GDM1 (cell line): ENCODE measurements at regions not wholly inside any gene's neighbourhood (a gene's known extent, or its start where the extent isn't known, plus 50 kb on each side); places are given as distances from the start of the nearest gene placed in this dataset.
"Not testable (repeated sequence)": the region's sequence is repeated elsewhere in the genome, so short reads cannot be mapped to it uniquely, and the experiment has no call there.

Experiments
- DNase-seq: peaks from one replicate; lab custom pipeline; 2025; lab: John Stamatoyannopoulos, UW

GRCh38 chr6:48505621-48506020 is 394.6 kb upstream of the PTCHD4 start:
- DNase-seq, result no peak

GRCh38 chr6:48493432-48493831 is 382.4 kb upstream of the PTCHD4 start:
- DNase-seq, result not testable (repeated sequence)

GRCh38 chr6:48490658-48491057 is 379.7 kb upstream of the PTCHD4 start:
- DNase-seq, result no peak

DNA sequence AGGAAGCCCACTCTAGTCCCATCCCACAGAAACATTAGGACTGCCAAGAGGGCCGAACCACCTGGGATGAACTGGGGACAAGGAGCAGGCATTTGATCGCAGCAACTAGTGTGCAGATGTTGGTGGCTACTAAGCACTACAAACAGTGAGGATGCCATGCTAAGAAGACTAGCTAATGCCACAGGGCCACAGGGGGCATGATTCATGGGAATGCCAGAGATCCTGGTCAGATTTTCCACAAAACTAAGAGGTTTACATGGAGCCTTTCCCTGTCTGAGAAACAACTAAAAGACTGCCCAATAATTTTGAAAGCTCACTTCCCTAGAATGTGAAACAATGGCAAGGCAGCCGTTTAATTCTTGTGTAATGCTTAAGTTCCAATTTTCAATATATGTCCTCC is 375.9 kb upstream of the PTCHD4 start:
- DNase-seq, result no peak

DNA sequence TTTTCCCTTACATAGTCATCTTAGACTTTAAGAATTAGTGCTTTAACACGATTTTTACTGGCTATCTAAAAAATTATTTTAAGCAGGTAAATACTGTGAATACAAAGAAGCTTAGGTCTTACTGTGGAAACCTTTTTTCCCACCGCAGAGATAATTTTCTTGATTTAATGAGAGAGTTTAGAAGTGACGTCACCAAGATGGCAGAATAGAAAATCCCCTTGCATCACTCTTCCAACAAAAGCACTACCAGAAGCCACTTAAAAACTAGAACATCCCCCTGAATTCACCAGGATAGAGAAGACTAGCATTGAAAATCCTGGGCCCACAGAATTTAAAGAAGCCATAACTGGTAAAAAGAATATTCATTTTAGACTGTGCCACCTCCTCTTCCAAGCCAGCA is 375.4 kb upstream of the PTCHD4 start:
- no peak for DNase-seq

- no peak for DNase-seq
Observed at GRCh38 chr6:48476257-48476656, 365.3 kb upstream of the PTCHD4 start.

DNA sequence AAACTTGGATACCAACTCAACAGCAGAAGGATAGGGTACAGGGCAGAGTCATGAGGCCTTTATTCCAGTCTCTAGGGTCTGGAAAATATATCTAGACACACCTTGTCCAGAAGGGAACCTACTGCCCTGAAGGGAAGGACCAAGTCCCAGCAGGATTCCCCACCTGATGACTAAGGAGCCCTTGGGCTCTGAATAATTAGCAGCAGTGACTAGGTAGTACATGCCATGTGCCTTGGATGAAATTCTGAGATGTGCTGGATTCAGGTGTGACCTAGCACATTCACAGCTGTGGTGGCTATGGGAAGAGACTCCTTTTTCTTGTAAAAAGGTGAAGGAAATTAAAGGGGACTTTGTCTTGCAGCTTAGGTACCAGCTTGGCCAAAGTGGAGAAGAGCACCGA is 364.3 kb upstream of the PTCHD4 start:
- no peak for DNase-seq

GRCh38 chr6:48474830-48475229 is 363.8 kb upstream of the PTCHD4 start:
- no peak for DNase-seq

GRCh38 chr6:48474136-48474535 is 363.1 kb upstream of the PTCHD4 start:
- no peak for DNase-seq

DNA sequence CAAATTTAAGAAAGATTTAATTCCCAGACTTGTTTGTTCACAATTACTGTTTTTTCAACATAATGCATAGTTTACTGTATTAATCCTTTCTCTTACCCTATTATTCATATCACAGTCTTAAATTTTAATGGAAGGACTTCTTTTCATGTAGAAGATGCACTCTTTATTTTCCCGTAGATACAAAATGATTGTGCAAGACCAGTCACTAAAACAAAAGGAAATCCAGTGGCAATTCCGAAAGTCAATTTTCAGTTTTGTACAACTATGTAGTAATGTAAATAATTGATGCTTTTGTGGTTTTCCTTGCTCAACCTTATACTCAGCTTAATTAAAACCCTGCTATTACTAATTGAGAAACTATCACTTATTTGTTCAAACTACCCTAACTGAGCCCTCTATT is 361.5 kb upstream of the PTCHD4 start:
- DNase-seq, result no peak

DNA sequence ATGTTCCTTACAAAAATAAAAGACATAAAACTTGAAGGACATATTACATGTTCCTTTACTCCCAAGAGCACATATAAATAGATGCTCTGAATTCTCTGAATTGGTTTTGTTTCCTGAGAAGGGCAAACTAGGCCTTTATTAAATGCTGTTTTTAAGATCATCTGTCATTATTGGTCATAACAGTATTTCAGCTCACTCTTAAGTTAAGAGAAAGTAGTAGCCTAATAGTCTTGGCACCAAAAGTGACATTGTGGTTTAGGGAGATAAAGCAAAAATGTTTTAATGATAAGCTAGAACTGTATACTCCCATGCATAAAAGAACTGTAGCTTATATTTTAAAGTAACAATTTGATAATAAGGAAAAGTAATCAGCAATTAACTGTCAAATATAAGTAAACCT is 361.1 kb upstream of the PTCHD4 start:
- DNase-seq, result no peak

- no peak for DNase-seq
Observed at GRCh38 chr6:48471326-48471725, 360.3 kb upstream of the PTCHD4 start.

DNA sequence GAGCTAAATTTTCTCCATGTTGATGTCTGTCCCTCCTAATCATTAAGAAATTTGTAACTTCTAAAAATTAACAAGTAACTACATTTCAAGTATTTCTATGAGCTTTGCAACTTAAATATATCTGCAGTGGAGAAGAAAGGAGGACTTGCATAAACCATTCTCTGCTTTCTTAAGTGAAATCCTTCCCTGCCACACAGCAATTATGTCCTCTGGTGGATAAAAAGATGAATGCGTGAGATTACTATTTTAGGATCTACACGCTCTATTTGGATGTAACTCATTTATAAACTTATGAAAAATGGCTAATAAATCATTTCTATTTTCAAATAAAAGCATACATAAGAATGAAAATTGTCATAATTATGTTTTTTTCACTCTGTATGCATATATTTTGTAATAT is 338.0 kb upstream of the PTCHD4 start:
- DNase-seq, result no peak

DNA sequence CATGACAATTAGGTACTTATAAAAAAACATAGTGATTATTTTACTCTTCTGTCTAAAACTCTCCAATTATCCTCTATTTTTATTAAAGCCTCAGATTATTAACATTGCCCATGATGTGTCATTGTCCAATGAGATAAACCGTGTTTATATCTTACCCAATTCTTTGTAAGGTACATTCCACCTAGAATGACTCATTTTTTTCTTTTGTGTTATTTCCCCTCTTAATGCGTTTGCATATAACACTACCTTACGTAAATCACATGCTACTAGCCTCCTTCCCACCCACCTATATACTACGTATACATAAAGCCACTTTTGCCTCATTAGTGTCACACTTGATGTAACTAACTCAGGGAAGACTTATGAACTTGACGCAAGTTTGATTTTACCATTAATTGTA is 336.3 kb upstream of the PTCHD4 start:
- no peak for DNase-seq

DNA sequence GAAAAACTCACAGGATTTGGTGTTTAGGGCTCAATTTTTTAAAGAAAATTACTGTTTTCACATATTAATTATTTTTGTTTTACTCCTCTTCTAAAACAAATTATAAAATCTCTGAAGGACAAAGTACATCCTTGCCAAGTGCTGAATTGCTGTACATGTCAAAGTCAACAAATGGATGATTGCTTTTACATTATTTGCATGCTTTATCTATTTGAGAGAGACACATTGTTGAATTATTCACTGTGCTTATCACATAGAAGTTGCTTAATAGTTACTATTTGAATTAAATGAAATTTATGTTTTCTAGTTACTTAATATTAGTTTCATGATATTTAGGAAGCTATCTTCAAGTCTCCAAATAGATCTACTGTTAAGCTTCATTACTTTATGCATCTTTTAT is 318.6 kb upstream of the PTCHD4 start:
- no peak for DNase-seq

GRCh38 chr6:48429021-48429420 is 318.0 kb upstream of the PTCHD4 start:
- no peak for DNase-seq

DNA sequence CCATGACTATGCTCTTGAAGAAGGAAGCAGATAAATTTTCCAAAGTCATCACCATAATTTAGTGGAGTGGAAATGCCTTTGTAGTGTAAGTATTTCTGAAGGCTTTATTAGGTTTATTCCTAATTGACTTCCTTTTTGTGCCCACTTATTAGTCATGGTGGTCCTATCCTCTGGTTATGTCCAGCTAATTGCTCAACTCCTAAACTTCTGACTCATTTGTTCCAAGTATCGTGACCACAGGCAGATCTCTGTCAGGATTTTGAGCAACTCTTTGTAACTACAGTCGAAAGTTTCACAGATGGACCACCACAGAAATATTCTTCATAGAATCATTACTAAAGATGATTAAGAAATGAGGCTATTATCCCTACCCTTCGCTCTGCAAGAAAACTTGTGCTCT is 315.6 kb upstream of the PTCHD4 start:
- DNase-seq, result no peak

GRCh38 chr6:48423640-48424365 is 312.8 kb upstream of the PTCHD4 start:
- DNase-seq, result no peak

DNA sequence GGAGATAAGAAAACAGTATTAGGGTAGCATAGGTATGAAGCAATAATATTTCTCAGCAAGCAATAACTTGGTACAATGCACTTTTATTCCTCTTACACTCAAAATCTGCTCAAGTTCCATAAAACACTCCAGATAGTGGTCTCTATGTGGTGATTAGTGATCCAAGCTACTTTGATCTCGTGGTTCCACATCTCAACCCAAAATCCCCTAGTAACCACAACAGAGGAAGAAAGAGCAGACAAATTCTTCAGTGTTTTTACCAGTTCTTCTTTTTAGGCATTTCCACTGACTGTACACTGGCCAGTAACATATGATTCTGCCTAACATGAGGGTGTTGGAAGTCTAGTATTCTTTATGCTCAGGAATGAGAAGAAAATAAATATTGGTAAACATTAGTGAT is 309.0 kb upstream of the PTCHD4 start:
- DNase-seq, result no peak

DNA sequence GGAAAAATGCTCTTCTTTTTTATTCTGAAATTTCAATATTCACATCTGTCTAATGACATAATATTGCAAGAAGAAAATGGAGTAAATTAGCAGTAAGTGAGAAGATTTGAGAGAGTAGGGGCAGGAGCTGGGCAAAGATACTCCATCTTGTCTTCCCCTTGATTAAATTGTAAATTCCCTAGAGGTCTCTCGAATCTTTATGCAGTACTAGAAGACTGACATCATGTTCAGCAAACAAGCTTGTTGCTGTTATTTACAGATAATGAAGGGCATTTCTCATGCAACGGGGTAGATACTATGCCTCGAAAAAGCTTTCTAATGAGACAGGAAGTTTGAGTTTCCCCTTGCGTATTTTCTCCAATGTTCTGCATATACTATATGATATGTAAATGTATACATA is 306.9 kb upstream of the PTCHD4 start:
- no peak for DNase-seq

DNA sequence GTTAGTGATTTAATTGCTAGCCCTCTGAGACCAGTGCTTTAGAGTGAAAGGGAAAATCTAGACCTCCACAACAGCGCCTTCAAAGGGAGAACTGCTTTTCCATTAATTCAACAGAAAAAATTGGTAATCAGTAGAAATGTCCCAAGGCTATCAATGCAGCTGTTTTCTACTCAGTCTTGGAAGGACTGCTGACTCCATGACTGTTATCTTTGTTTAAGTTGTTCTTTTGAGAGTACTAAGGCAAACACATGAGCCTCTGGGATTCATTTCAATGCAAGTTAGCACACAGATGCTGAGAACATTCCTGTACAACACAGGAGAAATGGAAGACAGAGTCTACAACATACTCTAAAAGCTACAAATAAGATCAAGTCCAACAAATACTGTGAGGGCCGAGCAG is 301.7 kb upstream of the PTCHD4 start:
- DNase-seq, result no peak

- no peak for DNase-seq
Observed at GRCh38 chr6:48404927-48405326, 293.9 kb upstream of the PTCHD4 start.

DNA sequence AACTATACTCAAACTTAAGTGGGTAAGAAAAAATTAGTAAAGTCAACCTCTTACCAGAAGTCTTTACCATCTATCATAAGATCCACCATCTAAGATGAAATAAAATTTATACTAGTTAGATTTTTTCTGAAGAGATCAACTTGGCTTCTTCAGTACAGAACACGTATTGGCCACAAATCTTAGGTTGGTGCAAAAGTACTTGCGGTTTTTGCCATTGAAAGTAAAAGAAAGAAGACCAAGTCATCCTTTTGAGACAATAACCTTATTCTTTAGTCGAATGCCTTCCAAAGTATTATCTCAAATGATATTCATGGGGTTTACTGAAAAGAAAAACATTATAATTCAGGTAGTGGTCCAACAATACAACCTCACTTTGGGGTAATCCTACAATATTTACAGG is 292.6 kb upstream of the PTCHD4 start:
- DNase-seq, result no peak

DNA sequence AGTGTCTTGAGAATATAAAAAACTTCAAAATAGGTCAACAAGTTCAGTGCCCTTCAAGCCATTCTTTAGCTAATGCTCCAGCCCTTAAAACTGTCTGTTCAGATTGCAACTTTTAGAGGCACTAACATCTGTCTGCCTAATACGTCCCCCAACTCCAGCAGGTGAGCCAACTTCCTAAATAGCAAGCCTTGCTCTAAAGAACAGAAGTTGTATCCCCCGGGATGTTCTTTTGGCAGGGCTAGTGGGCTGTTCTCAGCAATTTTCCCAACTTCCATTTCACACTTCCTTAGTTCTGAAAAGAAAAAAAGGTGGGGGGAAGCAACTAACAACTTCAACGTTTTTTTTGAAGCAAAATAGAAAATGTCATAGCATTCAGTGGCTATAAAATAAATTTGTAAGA is 290.0 kb upstream of the PTCHD4 start:
- no peak for DNase-seq

- DNase-seq, result no peak
Observed at GRCh38 chr6:48397887-48398286, 286.9 kb upstream of the PTCHD4 start.
